Neural progenitor cell (in vitro differentiated cells): ENCODE measurements at regions not wholly inside any gene's neighbourhood (a gene's known extent, or its start where the extent isn't known, plus 50 kb on each side); places are given as distances from the start of the nearest gene placed in this dataset.

Source experiments
- DNase-seq: peaks from one replicate; pipeline ENCODE4 v3.0.0-alpha.2; 2016; ENCODE audit warnings: low spot score
- H2AFZ ChIP-seq: fragments of 200-600 bp; sonication (generic); replicated peaks from 2 replicates; pipeline ENCODE4 v1.6.1; 2016; ENCODE audit warnings: antibody characterized with exemption
- H3F3A ChIP-seq: fragments of 200-600 bp; sonication (generic); 2 replicates; pipeline ENCODE4 v1.6.1; 2016; ENCODE audit warnings: antibody characterized with exemption, low read depth
- H3K27ac ChIP-seq: fragments of 200-600 bp; sonication (generic); 2 replicates; pipeline ENCODE4 v1.5.1; 2016; ENCODE audit warnings: mild to moderate bottlenecking
- H3K27me3 ChIP-seq: fragments of 200-600 bp; sonication (generic); 2 replicates; pipeline ENCODE4 v1.6.1; 2016; ENCODE audit warnings: mild to moderate bottlenecking, moderate library complexity
- H3K36me3 ChIP-seq: fragments of 200-600 bp; sonication (generic); 2 replicates; pipeline ENCODE4 v1.5.1; 2016
- H3K4me1 ChIP-seq: fragments of 200-600 bp; sonication (generic); 2 replicates; pipeline ENCODE4 v1.6.1; 2016; ENCODE audit warnings: mixed run types
- H3K4me2 ChIP-seq: fragments of 200-600 bp; sonication (generic); 2 replicates; pipeline ENCODE4 v1.6.1; 2016
- H3K4me3 ChIP-seq: fragments of 200-600 bp; sonication (generic); 2 replicates; pipeline ENCODE4 v1.5.1; 2016
- H3K79me2 ChIP-seq: fragments of 200-600 bp; sonication (generic); 2 replicates; pipeline ENCODE4 v1.6.1; 2016; ENCODE audit warnings: low read depth
- H3K9ac ChIP-seq: fragments of 200-600 bp; sonication (generic); 2 replicates; pipeline ENCODE4 v1.6.1; 2016
- H3K9me3 ChIP-seq: fragments of 200-600 bp; sonication (generic); 2 replicates; pipeline ENCODE4 v1.5.1; 2016; ENCODE audit warnings: low read depth
- H4K20me1 ChIP-seq: fragments of 200-600 bp; sonication (generic); 2 replicates; pipeline ENCODE4 v1.6.1; 2016; ENCODE audit warnings: low read depth
- H3K27ac Mint-ChIP-seq: 3 replicates; pipeline ENCODE4 v1.8.0; 2021; ENCODE audit warnings: mixed read lengths
- H3K27me3 Mint-ChIP-seq: 2 replicates; pipeline ENCODE4 v1.8.0; 2022; ENCODE audit warnings: low read depth, mild to moderate bottlenecking, inconsistent platforms, moderate library complexity, mixed read lengths; ENCODE audit not compliant: insufficient read depth
- H3K36me3 Mint-ChIP-seq: 3 replicates; pipeline ENCODE4 v1.8.0; 2021; ENCODE audit warnings: mixed read lengths
- H3K4me1 Mint-ChIP-seq: 3 replicates; pipeline ENCODE4 v1.8.0; 2021; ENCODE audit warnings: mixed read lengths
- H3K4me3 Mint-ChIP-seq: 3 replicates; pipeline ENCODE4 v1.8.0; 2021; ENCODE audit warnings: mild to moderate bottlenecking, moderate library complexity, mixed read lengths
- H3K9me3 Mint-ChIP-seq: 3 replicates; pipeline ENCODE4 v1.8.0; 2020; ENCODE audit warnings: mixed read lengths
- CTCF ChIP-seq: fragments of 200-600 bp; sonication (generic); IDR thresholded peaks from 2 replicates; pipeline ENCODE4 v1.5.1; 2017; ENCODE audit warnings: antibody characterized with exemption, mild to moderate bottlenecking
- EZH2 ChIP-seq: fragments of 200-600 bp; sonication (generic); IDR thresholded peaks from 2 replicates; pipeline ENCODE4 v1.6.1; 2017; ENCODE audit warnings: antibody characterized with exemption, mild to moderate bottlenecking, moderate library complexity
- EZH2phosphoT487 ChIP-seq: fragments of 200-600 bp; sonication (generic); IDR thresholded peaks from 2 replicates; pipeline ENCODE4 v1.6.1; 2017; ENCODE audit warnings: antibody characterized with exemption

DNA sequence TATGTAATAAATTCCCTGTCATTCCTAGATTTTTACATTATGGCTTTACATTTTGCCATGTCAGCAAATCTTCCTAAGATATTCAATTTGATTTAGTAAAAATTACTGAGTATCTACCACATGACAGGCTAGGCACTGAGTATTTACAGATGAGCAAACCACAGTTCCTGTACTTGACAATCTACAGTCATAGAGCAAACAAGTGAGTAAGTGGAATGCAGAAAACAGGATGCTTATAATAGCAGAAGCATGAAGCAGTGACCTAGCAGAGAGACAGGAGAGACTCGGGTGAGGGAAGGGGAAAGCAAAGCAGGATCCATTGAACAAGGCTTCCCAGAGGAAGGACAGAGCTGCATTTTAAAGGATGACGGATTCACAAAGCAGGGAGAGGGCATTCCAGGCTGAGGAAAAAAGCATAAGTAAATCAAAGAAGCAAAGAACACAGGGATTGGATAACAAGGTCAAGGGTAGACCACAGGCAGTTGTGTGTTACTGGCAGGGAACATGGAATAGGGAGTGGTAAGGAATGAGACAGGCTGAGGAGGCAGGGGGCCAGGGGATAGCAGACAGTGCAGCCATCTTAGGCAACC, 124.7 kb upstream of the C1QTNF7 start:
- Histone ChIP-seq H3K9ac (no peak overlapping the region), H3K4me3 (no peak overlapping the region), H2AFZ (no peak overlapping the region), H3K36me3 (no peaks in the 10 kb centered on the region), H3K27me3 (no peaks in the 10 kb centered on the region), H3K79me2 (no peaks in the 10 kb centered on the region), H3K27ac (no peak overlapping the region), H3K9me3 (no peaks in the 10 kb centered on the region), H3K4me2 (no peak overlapping the region), H3F3A (no peaks in the 10 kb centered on the region), H3K4me1 (peaks cover 2% of the 10 kb centered on the region), H4K20me1 (no peaks in the 10 kb centered on the region)
- H3K4me1 Mint-ChIP-seq, result peaks cover 3% of the 10 kb centered on the region
- no peaks in the 10 kb centered on the region for H3K9me3 Mint-ChIP-seq
- no peak overlapping the region for H3K4me3 Mint-ChIP-seq
- TF ChIP-seq CTCF (no peak), EZH2phosphoT487 (no peak), EZH2 (no peak)
- peaks cover 5% of the 10 kb centered on the region for H3K27me3 Mint-ChIP-seq
- DNase-seq, result no peak
- H3K36me3 Mint-ChIP-seq, result no peaks in the 10 kb centered on the region
- no peak overlapping the region for H3K27ac Mint-ChIP-seq

GRCh38 chr4:15314974-15315373, 112.9 kb upstream of the C1QTNF7 start:
- Mint-ChIP-seq H3K9me3 (peaks cover 4% of the 10 kb centered on the region), H3K4me1 (peaks cover 6% of the 10 kb centered on the region), H3K4me3 (no peak overlapping the region), H3K27ac (no peak overlapping the region), H3K36me3 (no peaks in the 10 kb centered on the region), H3K27me3 (peaks cover 3% of the 10 kb centered on the region)
- H3K36me3 ChIP-seq, result no peaks in the 10 kb centered on the region
- no peaks in the 10 kb centered on the region for H3K27me3 ChIP-seq
- H3K9ac ChIP-seq, result no peak overlapping the region
- H3K79me2 ChIP-seq, result no peaks in the 10 kb centered on the region
- H3K4me2 ChIP-seq, result no peak overlapping the region
- H3K27ac ChIP-seq, result no peak overlapping the region
- H3F3A ChIP-seq, result no peaks in the 10 kb centered on the region
- no peaks in the 10 kb centered on the region for H4K20me1 ChIP-seq
- peaks cover 5% of the 10 kb centered on the region for H3K4me1 ChIP-seq
- TF ChIP-seq EZH2 (no peak), CTCF (no peak), EZH2phosphoT487 (no peak)
- no peak overlapping the region for H3K4me3 ChIP-seq
- H2AFZ ChIP-seq, result no peak overlapping the region
- DNase-seq, result no peak
- H3K9me3 ChIP-seq, result no peaks in the 10 kb centered on the region

- H3K36me3 ChIP-seq, result no peaks in the 10 kb centered on the region
- H3K9me3 Mint-ChIP-seq, result no peaks in the 10 kb centered on the region
- no peak overlapping the region for H3K9ac ChIP-seq
- no peak overlapping the region for H3K27ac ChIP-seq
- peaks cover 4% of the 10 kb centered on the region for H3K27me3 Mint-ChIP-seq
- no peaks in the 10 kb centered on the region for H3K27me3 ChIP-seq
- no peaks in the 10 kb centered on the region for H3K9me3 ChIP-seq
- H3K4me1 ChIP-seq, result peaks cover 5% of the 10 kb centered on the region
- no peak overlapping the region for H2AFZ ChIP-seq
- no peak overlapping the region for H3K4me2 ChIP-seq
- no peaks in the 10 kb centered on the region for H4K20me1 ChIP-seq
- TF ChIP-seq CTCF (no peak), EZH2phosphoT487 (no peak), EZH2 (no peak)
- H3K4me3 Mint-ChIP-seq, result no peak overlapping the region
- no peak for DNase-seq
- no peaks in the 10 kb centered on the region for H3K79me2 ChIP-seq
- H3K4me1 Mint-ChIP-seq, result peaks cover 6% of the 10 kb centered on the region
- no peaks in the 10 kb centered on the region for H3F3A ChIP-seq
- H3K36me3 Mint-ChIP-seq, result no peaks in the 10 kb centered on the region
- no peak overlapping the region for H3K27ac Mint-ChIP-seq
- H3K4me3 ChIP-seq, result no peak overlapping the region
These were observed 110.6 kb upstream of the C1QTNF7 start for GRCh38 chr4:15317246-15317645.
